Type B pancreatic cell (in vitro differentiated cells): ENCODE measurements at regions not wholly inside any gene's neighbourhood (a gene's known extent, or its start where the extent isn't known, plus 50 kb on each side); places are given as distances from the start of the nearest gene placed in this dataset.

Source experiments
- DNase-seq: peaks from one replicate; pipeline ENCODE4 v3.0.0; 2021; ENCODE audit warnings: mixed read lengths; ENCODE audit not compliant: unreplicated experiment; ENCODE audit errors: extremely low spot score
- H3K27ac Mint-ChIP-seq: 2 replicates; pipeline ENCODE4 v1.8.0; 2021; ENCODE audit warnings: mild to moderate bottlenecking, mixed read lengths
- H3K27me3 Mint-ChIP-seq: 2 replicates; pipeline ENCODE4 v1.8.0; 2021; ENCODE audit warnings: mixed read lengths
- H3K36me3 Mint-ChIP-seq: 2 replicates; pipeline ENCODE4 v1.8.0; 2021; ENCODE audit warnings: mixed read lengths
- H3K4me1 Mint-ChIP-seq: one replicate; pipeline ENCODE4 v1.8.0; 2021; ENCODE audit warnings: mixed read lengths; ENCODE audit not compliant: unreplicated experiment
- H3K4me3 Mint-ChIP-seq: 2 replicates; pipeline ENCODE4 v1.8.0; 2021; ENCODE audit warnings: mild to moderate bottlenecking, mixed read lengths
- H3K9me3 Mint-ChIP-seq: 2 replicates; pipeline ENCODE4 v1.8.0; 2021; ENCODE audit warnings: mixed read lengths
- CTCF ChIP-seq: fragments of 200-600 bp; sonication (generic); conservative IDR thresholded peaks from 2 replicates; pipeline ENCODE4 v1.5.0; 2021; ENCODE audit warnings: antibody characterized with exemption, mild to moderate bottlenecking

- H3K9me3 Mint-ChIP-seq: no peaks in the 10 kb centered on the region
- H3K4me1 Mint-ChIP-seq: peaks cover 5% of the 10 kb centered on the region
- H3K36me3 Mint-ChIP-seq: no peaks in the 10 kb centered on the region
- TF ChIP-seq CTCF: no peak
- DNase-seq: no peak
- H3K27ac Mint-ChIP-seq: no peak overlapping the region
- H3K4me3 Mint-ChIP-seq: no peak overlapping the region
- H3K27me3 Mint-ChIP-seq: no peaks in the 10 kb centered on the region
Observed at GRCh38 chr13:106367361-106367971, 168.0 kb downstream of the EFNB2 start.

- TF ChIP-seq CTCF: no peak
- Mint-ChIP-seq H3K4me3 (no peak overlapping the region), H3K4me1 (no peaks in the 10 kb centered on the region), H3K36me3 (no peaks in the 10 kb centered on the region), H3K27ac (no peak overlapping the region), H3K9me3 (no peaks in the 10 kb centered on the region), H3K27me3 (no peaks in the 10 kb centered on the region)
- DNase-seq: no peak
Observed at GRCh38 chr13:106362707-106363106, 172.8 kb downstream of the EFNB2 start.

- Mint-ChIP-seq H3K36me3 (no peaks in the 10 kb centered on the region), H3K9me3 (no peaks in the 10 kb centered on the region), H3K4me1 (peaks cover 5% of the 10 kb centered on the region), H3K27me3 (no peaks in the 10 kb centered on the region), H3K4me3 (no peak overlapping the region), H3K27ac (no peak overlapping the region)
- no peak for TF ChIP-seq CTCF
- no peak for DNase-seq
Observed at GRCh38 chr13:106361621-106362020, 173.8 kb downstream of the EFNB2 start.

- Mint-ChIP-seq H3K27me3 (no peaks in the 10 kb centered on the region), H3K4me3 (no peak overlapping the region), H3K9me3 (peaks cover 4% of the 10 kb centered on the region), H3K4me1 (peaks cover 22% of the 10 kb centered on the region), H3K27ac (no peak overlapping the region), H3K36me3 (no peaks in the 10 kb centered on the region)
- DNase-seq: no peak
- no peak for TF ChIP-seq CTCF
Observed at GRCh38 chr13:106357198-106357597, 178.3 kb downstream of the EFNB2 start.

- TF ChIP-seq CTCF: no peak
- DNase-seq: no peak
- no peak overlapping the region for H3K27ac Mint-ChIP-seq
- no peaks in the 10 kb centered on the region for H3K36me3 Mint-ChIP-seq
- H3K9me3 Mint-ChIP-seq: peaks cover 4% of the 10 kb centered on the region
- H3K27me3 Mint-ChIP-seq: no peaks in the 10 kb centered on the region
- peaks cover 29% of the 10 kb centered on the region for H3K4me1 Mint-ChIP-seq
- H3K4me3 Mint-ChIP-seq: no peak overlapping the region
Observed at GRCh38 chr13:106355866-106356265, 179.6 kb downstream of the EFNB2 start.

GRCh38 chr13:106354961-106355360 is 180.5 kb downstream of the EFNB2 start:
- Mint-ChIP-seq H3K27ac (no peak overlapping the region), H3K4me1 (peaks cover 35% of the 10 kb centered on the region), H3K9me3 (peaks cover 4% of the 10 kb centered on the region), H3K27me3 (peaks cover 3% of the 10 kb centered on the region), H3K36me3 (no peaks in the 10 kb centered on the region), H3K4me3 (no peak overlapping the region)
- no peak for DNase-seq
- TF ChIP-seq CTCF: no peak
